Endothelial cell (in vitro differentiated cells): ENCODE measurements at regions not wholly inside any gene's neighbourhood (a gene's known extent, or its start where the extent isn't known, plus 50 kb on each side); places are given as distances from the start of the nearest gene placed in this dataset.

Experiments used
- DNase-seq: peaks from one replicate; pipeline ENCODE4 v3.0.0; 2021; ENCODE audit warnings: low spot score
- H3K27ac Mint-ChIP-seq: one replicate; pipeline ENCODE4 v1.8.0; 2021; ENCODE audit warnings: mixed read lengths, inconsistent platforms; ENCODE audit not compliant: unreplicated experiment
- H3K27me3 Mint-ChIP-seq: one replicate; pipeline ENCODE4 v1.8.0; 2021; ENCODE audit warnings: mild to moderate bottlenecking, moderate library complexity, mixed read lengths, inconsistent platforms; ENCODE audit not compliant: unreplicated experiment
- H3K36me3 Mint-ChIP-seq: one replicate; pipeline ENCODE4 v1.8.0; 2021; ENCODE audit warnings: mild to moderate bottlenecking, low read depth, mixed read lengths, inconsistent platforms; ENCODE audit not compliant: unreplicated experiment
- H3K4me1 Mint-ChIP-seq: one replicate; pipeline ENCODE4 v1.8.0; 2021; ENCODE audit warnings: mild to moderate bottlenecking, mixed read lengths, inconsistent platforms; ENCODE audit not compliant: unreplicated experiment
- H3K4me3 Mint-ChIP-seq: one replicate; pipeline ENCODE4 v1.8.0; 2021; ENCODE audit warnings: mild to moderate bottlenecking, mixed read lengths, inconsistent platforms; ENCODE audit not compliant: unreplicated experiment
- H3K9me3 Mint-ChIP-seq: one replicate; pipeline ENCODE4 v1.8.0; 2021; ENCODE audit warnings: mixed read lengths, inconsistent platforms; ENCODE audit not compliant: unreplicated experiment
- CTCF ChIP-seq: fragments of 200-600 bp; sonication (generic); IDR thresholded peaks from one replicate; pipeline ENCODE4 v1.5.0; 2021; ENCODE audit warnings: antibody characterized with exemption; ENCODE audit not compliant: unreplicated experiment

GRCh38 chr13:85528491-85529217 lies 270.6 kb downstream of the SLITRK6 start:
- no peaks in the 10 kb centered on the region for H3K9me3 Mint-ChIP-seq
- no peak overlapping the region for H3K27ac Mint-ChIP-seq
- no peak for TF ChIP-seq CTCF
- no peak overlapping the region for H3K4me3 Mint-ChIP-seq
- H3K4me1 Mint-ChIP-seq = peaks cover 2% of the 10 kb centered on the region
- DNase-seq = no peak
- H3K36me3 Mint-ChIP-seq = no peaks in the 10 kb centered on the region
- H3K27me3 Mint-ChIP-seq = no peaks in the 10 kb centered on the region

GRCh38 chr13:85527316-85527715 lies 271.9 kb downstream of the SLITRK6 start:
- no peak for TF ChIP-seq CTCF
- Mint-ChIP-seq H3K36me3 (no peaks in the 10 kb centered on the region), H3K4me1 (peaks cover 2% of the 10 kb centered on the region), H3K4me3 (no peak overlapping the region), H3K9me3 (no peaks in the 10 kb centered on the region), H3K27me3 (peaks cover 2% of the 10 kb centered on the region), H3K27ac (no peak overlapping the region)
- no peak for DNase-seq

GRCh38 chr13:85525411-85525810 lies 273.8 kb downstream of the SLITRK6 start:
- Mint-ChIP-seq H3K27me3 (peaks cover 2% of the 10 kb centered on the region), H3K9me3 (no peaks in the 10 kb centered on the region), H3K4me1 (peaks cover 2% of the 10 kb centered on the region), H3K27ac (no peak overlapping the region), H3K36me3 (no peaks in the 10 kb centered on the region), H3K4me3 (no peak overlapping the region)
- no peak for DNase-seq
- no peak for TF ChIP-seq CTCF

GRCh38 chr13:85521657-85522056 lies 277.6 kb downstream of the SLITRK6 start:
- TF ChIP-seq CTCF = no peak

GRCh38 chr13:85520445-85520844 lies 278.8 kb downstream of the SLITRK6 start:
- Mint-ChIP-seq H3K4me1 (no peaks in the 10 kb centered on the region), H3K27me3 (peaks cover 2% of the 10 kb centered on the region), H3K4me3 (no peak overlapping the region), H3K36me3 (no peaks in the 10 kb centered on the region), H3K9me3 (no peaks in the 10 kb centered on the region), H3K27ac (no peak overlapping the region)
- no peak for DNase-seq
- no peak for TF ChIP-seq CTCF

More at GRCh38 chr13:85521657-85522056, 277.6 kb downstream of the SLITRK6 start:
- H3K9me3 Mint-ChIP-seq = no peaks in the 10 kb centered on the region
- H3K36me3 Mint-ChIP-seq = no peaks in the 10 kb centered on the region
- H3K27me3 Mint-ChIP-seq = peaks cover 2% of the 10 kb centered on the region
- DNase-seq = no peak
- H3K27ac Mint-ChIP-seq = no peak overlapping the region
- no peaks in the 10 kb centered on the region for H3K4me1 Mint-ChIP-seq
- H3K4me3 Mint-ChIP-seq = no peak overlapping the region
